GM23338 (cell line): ENCODE measurements at regions not wholly inside any gene's neighbourhood (a gene's known extent, or its start where the extent isn't known, plus 50 kb on each side); places are given as distances from the start of the nearest gene placed in this dataset.

ENCODE experiments used
- ATAC-seq: fragments of 200-7000 bp; cut with Tn5 transposase; 3 replicates; pipeline ENCODE4 v1.9.1; 2020
- DNase-seq: peaks from one replicate; pipeline ENCODE4 v3.0.0-alpha.2; 2015; ENCODE audit warnings: low spot score
- H2AFZ ChIP-seq: fragments of 200-600 bp; sonication (generic); 2 replicates; pipeline ENCODE4 v1.8.0; 2016; ENCODE audit warnings: antibody characterized with exemption, mild to moderate bottlenecking, moderate library complexity
- H3F3A ChIP-seq: fragments of 200-600 bp; sonication (generic); replicated peaks from 2 replicates; pipeline ENCODE4 v1.8.0; 2017; ENCODE audit warnings: antibody characterized with exemption, mixed run types, low read depth
- H3K27ac ChIP-seq: fragments of 200-600 bp; sonication (generic); 2 replicates; pipeline ENCODE4 v1.6.1; 2016; ENCODE audit warnings: low read depth
- H3K27me3 ChIP-seq: fragments of 200-600 bp; sonication (generic); 2 replicates; pipeline ENCODE4 v1.8.0; 2016; ENCODE audit warnings: mild to moderate bottlenecking, mixed run types, moderate library complexity; ENCODE audit not compliant: insufficient read depth
- H3K36me3 ChIP-seq: fragments of 200-600 bp; sonication (generic); 2 replicates; pipeline ENCODE4 v1.8.0; 2016; ENCODE audit warnings: mild to moderate bottlenecking; ENCODE audit not compliant: insufficient read depth
- H3K4me1 ChIP-seq: fragments of 200-600 bp; sonication (generic); 2 replicates; pipeline ENCODE4 v1.8.0; 2016; ENCODE audit warnings: mild to moderate bottlenecking, moderate library complexity; ENCODE audit not compliant: insufficient read depth
- H3K4me2 ChIP-seq: fragments of 200-600 bp; sonication (generic); 2 replicates; pipeline ENCODE4 v1.7.1; 2017; ENCODE audit warnings: mixed run types
- H3K4me3 ChIP-seq: fragments of 200-600 bp; sonication (generic); 2 replicates; pipeline ENCODE4 v1.6.1; 2016; ENCODE audit warnings: mixed run types
- H3K79me2 ChIP-seq: fragments of 200-600 bp; sonication (generic); replicated peaks from 2 replicates; pipeline ENCODE4 v1.8.0; 2017; ENCODE audit warnings: mild to moderate bottlenecking; ENCODE audit not compliant: insufficient read depth
- H3K9me2 ChIP-seq: fragments of 200-600 bp; sonication (generic); 2 replicates; pipeline ENCODE4 v1.8.0; 2017; ENCODE audit not compliant: insufficient read depth
- H4K20me1 ChIP-seq: fragments of 200-600 bp; sonication (generic); replicated peaks from 2 replicates; pipeline ENCODE4 v1.8.0; 2017; ENCODE audit warnings: mild to moderate bottlenecking; ENCODE audit not compliant: insufficient read depth
- H3K27ac Mint-ChIP-seq: 2 replicates; pipeline ENCODE4 v1.8.0; 2020; ENCODE audit warnings: inconsistent platforms, mild to moderate bottlenecking, moderate library complexity, mixed read lengths
- H3K27me3 Mint-ChIP-seq: 3 replicates; pipeline ENCODE4 v1.8.0; 2022; ENCODE audit warnings: low read depth, mild to moderate bottlenecking, moderate library complexity, mixed read lengths, inconsistent platforms; ENCODE audit not compliant: insufficient read depth, poor library complexity
- H3K36me3 Mint-ChIP-seq: 3 replicates; pipeline ENCODE4 v1.8.0; 2021; ENCODE audit warnings: low read depth, mild to moderate bottlenecking, inconsistent platforms, moderate library complexity, mixed read lengths
- H3K4me1 Mint-ChIP-seq: 3 replicates; pipeline ENCODE4 v1.8.0; 2020; ENCODE audit warnings: mild to moderate bottlenecking, inconsistent platforms, mixed read lengths
- H3K4me3 Mint-ChIP-seq: 3 replicates; pipeline ENCODE4 v1.8.0; 2021; ENCODE audit warnings: moderate library complexity, mild to moderate bottlenecking, inconsistent platforms, mixed read lengths
- H3K9me3 Mint-ChIP-seq: 3 replicates; pipeline ENCODE4 v1.8.0; 2020; ENCODE audit warnings: moderate library complexity, mild to moderate bottlenecking, inconsistent platforms, mixed read lengths
- ETS1 ChIP-seq: IDR thresholded peaks from 2 replicates; pipeline ENCODE4 v1.6.1; 2016; ENCODE audit warnings: antibody characterized with exemption
- EZH2 ChIP-seq: fragments of 200-600 bp; sonication (generic); IDR thresholded peaks from one replicate; pipeline ENCODE4 v1.8.0; 2017; ENCODE audit warnings: antibody characterized with exemption, mild to moderate bottlenecking, low read depth; ENCODE audit not compliant: unreplicated experiment
- EZH2phosphoT487 ChIP-seq: fragments of 200-600 bp; sonication (generic); IDR thresholded peaks from one replicate; pipeline ENCODE4 v1.8.1; 2018; ENCODE audit warnings: antibody characterized with exemption; ENCODE audit not compliant: unreplicated experiment
- NANOG ChIP-seq: IDR thresholded peaks from 2 replicates; pipeline ENCODE4 v1.6.1; 2016; ENCODE audit warnings: antibody characterized with exemption, borderline replicate concordance
- POLR2AphosphoS5 ChIP-seq: IDR thresholded peaks from 2 replicates; pipeline ENCODE4 v1.6.1; 2016; ENCODE audit warnings: antibody characterized with exemption, low read depth
- REST ChIP-seq: IDR thresholded peaks from one replicate; pipeline ENCODE4 v1.6.1; 2018; ENCODE audit warnings: antibody characterized with exemption; ENCODE audit not compliant: unreplicated experiment
- STAT1 ChIP-seq: IDR thresholded peaks from one replicate; pipeline ENCODE4 v1.6.1; 2016; ENCODE audit warnings: antibody characterized with exemption; ENCODE audit not compliant: unreplicated experiment
- ZNF114 ChIP-seq: fragments of 250-450 bp; sonication (Bioruptor Pico); IDR thresholded peaks from 2 replicates; pipeline ENCODE4 v1.5.0; 2020; ENCODE audit warnings: mild to moderate bottlenecking, moderate library complexity
- ZNF331 ChIP-seq: fragments of 250-450 bp; sonication (Bioruptor Pico); IDR thresholded peaks from 2 replicates; pipeline ENCODE4 v1.5.0; 2020; ENCODE audit warnings: low read depth, mild to moderate bottlenecking, moderate library complexity
- ZNF462 ChIP-seq: fragments of 250-450 bp; sonication (Bioruptor Pico); IDR thresholded peaks from 2 replicates; pipeline ENCODE4 v1.5.0; 2020; ENCODE audit warnings: mild to moderate bottlenecking, moderate library complexity

DNA sequence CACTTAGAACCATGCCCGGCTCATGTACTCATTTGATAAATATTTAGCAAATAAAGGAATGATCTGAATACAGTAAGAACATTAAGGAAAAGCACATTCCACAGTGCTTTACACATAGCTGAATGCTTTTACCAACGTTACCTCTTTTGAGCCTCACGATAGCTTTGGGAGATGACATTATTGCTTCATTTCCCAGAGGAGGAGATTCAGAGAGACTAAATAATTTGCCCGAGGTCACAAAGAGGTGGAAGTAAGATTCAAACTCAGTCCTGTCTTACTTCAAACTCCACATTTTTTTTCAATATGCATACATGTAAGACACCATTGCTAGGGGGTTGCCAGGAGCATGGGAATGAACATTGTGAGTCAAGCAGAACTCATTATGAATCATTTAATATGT, 538.5 kb downstream of the BCOR start:
- H3K4me1 ChIP-seq, result no peaks in the 10 kb centered on the region
- H3K9me3 Mint-ChIP-seq, result peaks cover 2% of the 10 kb centered on the region; the same call in 1 of the 3 replicates
- H3K27ac ChIP-seq, result no peak overlapping the region
- H3K4me1 Mint-ChIP-seq, result no peaks in the 10 kb centered on the region
- peaks cover 2% of the 10 kb centered on the region for H3K27me3 Mint-ChIP-seq
- H3K79me2 ChIP-seq, result no peaks in the 10 kb centered on the region
- H3K4me3 ChIP-seq, result no peak overlapping the region
- H3K36me3 Mint-ChIP-seq, result no peaks in the 10 kb centered on the region; the same call in 2 of the 3 replicates
- H3K27ac Mint-ChIP-seq, result no peak overlapping the region
- H4K20me1 ChIP-seq, result no peaks in the 10 kb centered on the region
- no peak overlapping the region for H2AFZ ChIP-seq
- H3K4me2 ChIP-seq, result no peak overlapping the region
- H3K9me2 ChIP-seq, result no peaks in the 10 kb centered on the region
- ATAC-seq, result no peak
- no peaks in the 10 kb centered on the region for H3F3A ChIP-seq
- no peaks in the 10 kb centered on the region for H3K27me3 ChIP-seq
- no peak for DNase-seq
- H3K4me3 Mint-ChIP-seq, result no peak overlapping the region
- TF ChIP-seq ZNF331 (CRISPR knock-in tag) (no peak), EZH2 (no peak), ZNF462 (CRISPR knock-in tag) (no peak), NANOG (no peak), POLR2AphosphoS5 (no peak)
- no peaks in the 10 kb centered on the region for H3K36me3 ChIP-seq

- ATAC-seq (no peak), DNase-seq (no peak)
- H3K4me3 Mint-ChIP-seq, result no peak overlapping the region
- Histone ChIP-seq H3K9me2 (no peaks in the 10 kb centered on the region), H3K4me3 (no peak overlapping the region), H3K27me3 (no peaks in the 10 kb centered on the region), H3K4me2 (no peak overlapping the region), H3K27ac (no peak overlapping the region), H3K79me2 (no peaks in the 10 kb centered on the region), H2AFZ (no peak overlapping the region), H3K36me3 (no peaks in the 10 kb centered on the region), H4K20me1 (no peaks in the 10 kb centered on the region), H3K4me1 (no peaks in the 10 kb centered on the region), H3F3A (no peaks in the 10 kb centered on the region)
- no peak overlapping the region for H3K27ac Mint-ChIP-seq
- H3K9me3 Mint-ChIP-seq, result no peaks in the 10 kb centered on the region
- no peaks in the 10 kb centered on the region for H3K36me3 Mint-ChIP-seq
- H3K27me3 Mint-ChIP-seq, result no peaks in the 10 kb centered on the region
- H3K4me1 Mint-ChIP-seq, result no peaks in the 10 kb centered on the region
- no peak for TF ChIP-seq ZNF331 (CRISPR knock-in tag)
- no peak for TF ChIP-seq NANOG
- no peak for TF ChIP-seq EZH2
- TF ChIP-seq ZNF114, result no peak
- TF ChIP-seq ETS1, result no peak
- no peak for TF ChIP-seq STAT1
- TF ChIP-seq REST, result no peak
- TF ChIP-seq EZH2phosphoT487, result no peak
These were observed 537.5 kb downstream of the BCOR start for GRCh38 chrX:39560271-39560670.
